GM21360 (cell line): ENCODE measurements at regions not wholly inside any gene's neighbourhood (a gene's known extent, or its start where the extent isn't known, plus 50 kb on each side); places are given as distances from the start of the nearest gene placed in this dataset.

Experiments used
- ATAC-seq: cut with Tn5 transposase; IDR thresholded peaks from one replicate; pipeline ENCODE4 v1.9.1; 2021; ENCODE audit warnings: mild to moderate bottlenecking, moderate library complexity; ENCODE audit not compliant: unreplicated experiment

DNA sequence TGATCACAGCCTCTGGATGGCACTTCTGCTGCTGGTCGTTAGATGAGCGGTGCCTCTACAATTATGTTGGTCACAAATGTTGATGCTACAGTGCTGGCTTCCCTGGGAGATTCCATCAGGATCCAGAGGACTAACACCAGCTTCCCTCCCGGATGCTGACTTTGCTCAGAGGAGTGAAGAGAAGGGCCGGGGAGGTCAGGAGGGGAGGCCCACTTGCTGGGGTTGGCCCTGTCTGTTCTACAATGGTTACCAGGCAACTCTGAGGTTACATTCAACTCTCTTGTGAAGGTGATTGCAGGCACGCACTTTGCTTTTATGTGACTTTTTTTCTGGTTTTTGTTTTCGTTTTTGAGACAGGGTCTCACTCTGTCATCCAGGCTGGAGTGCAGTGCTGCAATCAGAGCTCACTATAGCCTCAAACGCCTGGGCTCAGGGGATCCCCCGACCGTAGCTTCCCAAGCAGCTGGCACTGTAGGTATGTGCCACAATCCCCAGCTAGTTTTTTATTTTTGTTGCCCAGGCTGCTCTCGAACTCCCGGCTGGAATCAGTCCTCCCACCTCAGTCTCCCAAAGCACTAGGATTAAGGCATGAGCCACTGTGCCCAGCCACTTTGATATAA lies 112.5 kb downstream of the ADSS2 start:
- ATAC-seq, result no peak

DNA sequence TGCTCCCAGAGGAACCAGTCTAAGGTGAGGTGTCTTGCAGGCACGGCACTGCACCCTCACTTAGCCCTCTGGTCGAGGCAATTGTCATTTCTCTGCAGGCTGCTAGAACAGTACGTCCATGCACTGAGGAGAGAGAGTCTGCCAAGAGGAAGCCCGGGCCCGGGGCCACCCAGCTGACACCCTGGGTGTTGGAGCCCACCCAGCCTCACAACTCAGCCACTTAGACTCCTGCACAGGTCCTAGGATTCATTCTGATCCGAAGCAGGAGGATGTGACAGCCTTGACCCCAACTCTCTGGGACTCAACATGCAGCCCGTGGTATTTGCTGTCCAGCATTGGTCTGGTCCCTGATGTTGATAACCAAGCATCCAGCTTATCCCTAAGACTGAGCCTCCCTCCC lies 111.9 kb downstream of the ADSS2 start:
- ATAC-seq, result no peak

DNA sequence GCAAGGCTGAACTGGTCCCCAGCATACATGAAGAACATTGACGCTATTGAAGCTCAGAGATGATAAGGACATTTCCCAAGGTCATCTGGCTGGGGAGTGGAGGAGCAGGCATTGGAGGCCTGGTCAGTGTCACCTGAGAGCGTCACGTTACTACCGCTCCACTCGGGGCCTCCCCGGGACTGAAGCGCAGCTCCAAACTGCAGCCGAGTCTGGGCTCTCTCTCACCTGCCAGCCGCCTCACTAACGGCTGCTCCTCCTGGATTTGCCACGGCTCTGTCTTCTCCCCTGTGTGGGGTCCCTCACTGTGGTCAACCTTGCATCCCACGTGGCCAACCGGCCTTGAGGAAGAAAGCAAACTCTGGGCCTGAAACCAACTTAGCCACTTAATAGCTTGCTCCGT lies 111.3 kb downstream of the ADSS2 start:
- no peak for ATAC-seq

DNA sequence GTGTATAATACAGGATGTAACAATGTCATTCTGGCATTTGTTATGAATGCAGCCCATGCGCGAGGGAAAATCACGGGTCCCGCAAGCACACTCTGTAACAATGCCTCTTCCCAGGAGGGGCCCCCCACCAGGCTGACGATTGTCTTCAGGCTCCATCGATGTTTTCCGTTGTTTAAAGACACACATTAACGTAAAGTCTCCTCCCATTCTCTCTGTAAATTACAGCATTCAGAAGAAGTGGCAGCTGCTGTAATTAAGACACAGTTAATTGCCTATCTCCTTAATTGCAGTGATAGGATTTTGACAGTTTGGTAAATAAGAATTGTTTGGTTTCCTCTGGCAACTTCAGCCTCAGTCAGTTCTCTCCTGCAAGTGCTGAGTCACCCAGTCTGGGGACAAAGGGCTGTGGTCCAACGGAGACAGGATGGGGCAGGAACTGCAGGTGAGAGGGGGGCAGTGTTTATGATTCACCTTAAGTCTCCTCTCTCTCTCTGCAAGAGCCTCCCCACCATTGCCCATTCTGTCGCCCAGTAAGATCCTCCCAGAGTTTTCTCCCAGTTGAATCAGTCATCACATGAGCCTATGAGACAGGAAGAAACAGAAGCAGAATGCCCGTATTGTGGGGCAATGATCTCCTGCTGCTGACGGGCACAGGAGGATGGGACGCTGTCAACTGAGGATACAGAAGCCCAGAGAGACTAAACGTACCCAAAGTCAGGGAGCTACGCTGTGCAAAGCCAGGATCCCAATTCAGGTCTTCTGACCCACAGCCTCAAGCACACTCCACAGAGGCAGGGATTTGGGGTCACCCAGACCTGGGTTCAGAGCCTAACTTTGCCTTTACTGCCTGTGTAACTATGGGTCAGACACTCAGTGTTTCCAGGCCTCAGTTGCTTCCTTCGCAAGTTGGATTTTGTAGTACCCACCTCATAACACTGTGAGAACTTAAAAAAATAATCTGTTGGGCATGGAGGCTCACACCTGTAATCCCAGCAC lies 110.0 kb downstream of the ADSS2 start:
- ATAC-seq, result no peak

DNA sequence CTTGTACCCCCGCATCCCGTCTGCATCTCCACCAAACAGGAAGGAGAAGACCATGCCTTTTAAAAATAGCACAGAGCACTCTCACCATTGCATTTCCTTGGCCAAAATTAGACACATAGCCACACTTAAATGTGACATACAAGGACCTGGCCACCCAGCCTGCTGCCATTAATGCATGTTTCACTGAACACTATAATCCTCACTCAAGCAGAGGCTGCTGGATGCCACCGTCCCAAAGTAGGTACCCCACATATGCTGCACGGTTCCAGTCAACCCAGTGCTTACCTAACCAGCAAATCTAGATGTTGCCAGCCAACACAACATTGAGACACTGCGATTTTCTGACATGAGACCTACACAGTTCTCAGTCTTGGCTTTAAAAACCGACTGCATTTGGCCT lies 107.7 kb downstream of the ADSS2 start:
- no peak for ATAC-seq

DNA sequence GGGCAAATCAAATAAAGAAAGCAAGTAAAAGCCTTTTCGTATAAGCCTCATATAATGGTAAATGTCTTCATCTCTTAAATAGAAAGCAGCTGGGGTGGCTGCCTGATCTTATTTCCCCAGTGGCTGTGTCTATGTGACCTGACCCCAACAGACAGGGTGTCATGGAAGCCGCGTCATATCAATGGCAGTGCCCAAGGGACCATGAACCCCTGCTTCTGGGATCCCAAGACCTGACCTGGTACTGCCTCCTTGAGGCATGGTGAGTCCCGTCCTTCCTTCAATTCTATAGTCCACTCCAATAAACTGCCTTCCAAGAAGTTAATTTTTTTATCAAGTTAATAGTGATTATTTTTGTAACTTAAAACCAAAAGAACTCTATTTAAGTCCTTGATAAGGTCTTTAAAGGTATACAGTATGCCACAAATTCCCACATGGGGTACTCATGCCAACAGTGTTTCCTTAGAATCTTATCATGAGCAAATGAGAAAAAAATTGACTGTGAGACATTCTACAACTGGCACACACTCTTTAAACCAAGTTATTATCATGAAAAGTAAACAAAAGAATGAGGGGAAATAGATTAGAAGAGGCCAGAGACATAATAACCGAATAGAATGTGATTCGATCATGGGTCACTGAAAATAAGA lies 104.6 kb downstream of the ADSS2 start:
- no peak for ATAC-seq

DNA sequence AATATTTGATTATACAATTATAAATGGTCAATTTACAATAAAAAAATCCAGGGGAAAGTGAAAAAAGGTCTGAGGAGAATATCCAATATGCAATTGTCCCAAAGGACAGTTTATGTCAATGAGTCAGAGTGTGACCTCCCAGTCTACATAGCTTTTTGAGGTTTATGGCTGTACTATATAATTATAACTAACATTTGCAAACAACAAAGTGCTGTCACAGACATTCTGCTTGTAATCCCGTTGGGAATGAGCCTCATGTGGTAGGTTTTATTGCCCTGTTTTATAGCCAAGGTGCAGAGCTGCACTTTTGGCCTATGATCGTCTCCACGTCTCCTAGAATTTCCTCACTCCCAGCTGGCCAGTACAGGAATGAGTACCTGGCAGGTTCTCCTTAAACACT lies 103.8 kb downstream of the ADSS2 start:
- ATAC-seq, result no peak

DNA sequence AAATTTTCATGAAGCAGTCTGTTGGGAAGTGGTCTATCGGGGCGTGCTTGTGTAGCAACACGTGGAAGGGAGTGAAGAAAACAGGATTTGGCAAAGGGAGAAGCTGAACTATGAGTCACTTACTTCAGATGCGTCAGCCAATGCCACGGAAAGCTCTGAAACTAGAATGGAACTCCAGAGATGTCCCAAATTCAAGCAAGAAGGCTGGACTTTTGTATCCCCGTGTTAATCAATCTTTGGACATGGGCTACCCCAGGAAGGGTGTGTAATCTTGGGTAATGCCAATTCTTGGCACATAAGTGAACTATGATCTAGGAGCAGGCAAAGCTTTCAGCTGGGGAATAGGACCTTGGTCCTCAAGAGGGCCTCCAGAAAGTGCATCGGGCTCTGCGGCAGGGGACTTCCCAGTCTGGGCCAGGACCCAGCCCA lies 102.6 kb downstream of the ADSS2 start:
- no peak for ATAC-seq

DNA sequence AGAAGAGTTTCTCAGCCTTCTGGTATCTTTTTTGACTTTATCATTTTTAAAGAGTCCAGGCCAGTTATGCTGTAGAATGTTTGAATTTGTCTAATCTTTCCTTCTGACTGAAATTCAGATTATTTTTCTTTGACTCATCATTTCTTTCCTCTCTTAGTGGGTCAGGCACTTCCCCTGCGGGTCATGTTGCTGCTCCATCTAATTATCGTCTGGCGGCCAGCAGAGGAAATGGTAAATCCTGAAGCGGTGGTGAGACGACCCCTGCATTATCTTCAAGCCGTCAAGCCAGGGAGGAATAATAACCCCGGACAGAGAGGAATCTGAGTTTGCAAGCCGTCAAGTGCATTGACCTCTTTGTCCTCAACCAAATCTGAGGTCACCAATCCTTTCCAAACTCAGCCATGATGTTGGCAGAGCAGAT lies 102.1 kb downstream of the ADSS2 start:
- no peak for ATAC-seq

DNA sequence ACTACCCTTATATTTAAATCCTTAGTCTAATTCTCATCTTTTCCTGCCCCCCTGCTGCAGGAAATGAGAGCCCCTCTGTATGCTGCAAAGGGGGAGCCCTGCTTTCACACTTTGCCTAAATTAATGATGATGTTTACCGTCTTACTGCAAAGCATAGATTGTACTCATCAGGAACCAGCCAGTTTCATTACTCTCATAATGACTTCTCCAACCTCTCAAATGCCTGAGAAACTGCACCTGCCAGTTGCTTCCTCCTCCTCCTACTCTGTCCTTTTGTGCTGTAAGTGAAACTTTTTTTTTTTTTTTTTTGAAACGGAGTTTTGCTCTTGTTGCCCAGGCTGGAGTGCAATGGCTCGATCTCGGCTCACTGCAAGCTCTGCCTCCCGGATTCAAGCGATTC lies 101.7 kb downstream of the ADSS2 start:
- peak; percentile 69 for ATAC-seq

DNA sequence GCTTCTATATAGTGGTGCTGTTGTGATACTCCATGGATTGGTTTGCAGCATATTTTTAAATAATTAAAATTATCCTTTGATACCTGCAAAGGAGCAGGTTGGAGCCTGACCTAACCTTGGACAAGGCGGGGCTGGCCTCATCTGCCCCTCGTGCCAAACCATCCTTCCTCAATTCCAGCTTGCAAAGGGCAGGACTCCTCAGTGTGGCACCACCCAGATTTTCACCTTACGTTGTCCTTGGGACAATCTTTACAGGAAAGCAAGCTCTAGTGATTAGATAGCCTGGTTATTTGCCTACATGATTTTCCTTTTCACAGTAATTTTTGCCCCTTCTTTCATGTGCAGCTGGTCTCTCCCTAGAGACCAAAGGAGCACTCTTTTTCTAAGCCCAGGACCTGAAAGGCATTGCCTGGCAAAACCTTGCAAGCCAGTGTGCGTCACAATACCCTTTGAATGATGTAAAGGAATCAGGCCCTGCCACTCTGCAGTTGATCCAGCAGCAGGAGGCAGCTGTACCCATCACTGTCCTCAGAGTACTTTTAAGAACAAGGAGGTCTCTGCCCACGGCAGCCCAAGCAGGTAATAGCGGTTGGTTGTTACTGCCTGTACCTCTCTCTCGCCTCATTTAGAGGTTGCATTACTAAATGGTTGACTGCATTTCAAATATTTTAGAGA lies 99.4 kb downstream of the ADSS2 start:
- ATAC-seq, result no peak

DNA sequence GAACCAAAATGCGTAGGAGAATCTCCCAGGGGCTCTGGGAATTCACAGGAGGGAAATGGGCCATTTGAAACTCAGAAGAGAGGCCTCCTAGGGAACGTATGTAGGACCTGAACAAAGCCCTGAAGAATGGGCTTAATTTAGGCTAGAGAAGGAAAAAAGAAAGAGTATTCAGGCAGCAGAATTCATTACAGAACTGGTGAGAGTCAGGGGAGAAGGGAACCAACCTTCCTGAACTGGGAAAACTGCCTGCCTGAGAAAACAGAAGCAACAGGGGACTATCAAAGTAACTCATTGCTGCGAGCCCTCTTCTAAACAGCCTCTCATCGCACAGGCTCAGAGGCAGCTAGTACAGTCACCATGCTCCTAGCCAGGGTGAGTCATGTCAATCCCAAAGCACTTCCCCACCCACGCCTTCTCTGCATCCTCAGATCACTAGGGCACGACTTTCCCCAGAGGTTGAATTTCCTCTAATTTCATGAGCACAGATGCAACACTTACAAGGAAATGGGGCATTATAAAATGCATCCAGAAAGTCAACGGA lies 98.1 kb downstream of the ADSS2 start:
- peak; percentile 93 for ATAC-seq

DNA sequence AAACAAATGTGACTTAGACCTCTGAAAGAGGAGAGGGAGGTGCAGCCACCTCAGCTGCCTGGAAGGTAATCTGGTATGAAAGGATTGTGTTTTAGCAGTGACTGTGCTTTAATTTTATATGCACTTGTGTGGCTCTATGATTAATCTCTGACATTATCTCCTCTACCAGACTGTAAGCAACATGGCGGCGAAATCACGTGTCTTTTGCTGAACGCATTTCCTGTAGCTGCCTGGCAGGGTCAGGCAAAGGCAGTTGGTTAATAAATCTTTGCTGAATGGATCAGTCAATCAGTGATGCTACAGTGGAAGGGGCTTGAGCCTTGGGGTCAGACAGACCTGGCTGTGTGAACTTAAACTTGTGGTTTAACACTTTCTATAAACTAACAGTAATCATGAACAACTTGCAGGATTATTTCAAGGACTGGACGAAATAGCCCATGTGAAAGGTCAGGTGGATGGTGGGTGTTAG lies 96.9 kb downstream of the ADSS2 start:
- no peak for ATAC-seq

DNA sequence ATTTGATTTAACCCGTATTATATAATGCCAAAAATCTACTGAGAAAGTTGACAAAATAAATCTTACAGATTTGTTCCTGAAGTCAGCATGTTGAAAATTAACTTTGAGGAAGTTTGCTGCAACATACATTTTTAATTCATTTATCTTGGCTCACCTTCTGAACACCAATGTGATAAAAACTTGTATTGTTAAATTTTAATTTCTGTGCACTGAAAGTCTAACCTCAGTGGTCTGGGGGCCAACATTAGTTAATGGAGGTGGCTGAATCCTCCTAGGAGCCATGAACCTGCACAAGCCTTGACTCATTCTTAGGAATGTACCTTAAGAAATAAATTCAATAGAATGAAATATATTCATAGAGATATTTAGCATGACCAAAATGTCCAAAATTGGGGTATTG lies 95.3 kb downstream of the ADSS2 start:
- ATAC-seq, result no peak
